ENCODE measurements at regions not wholly inside any gene's neighbourhood (a gene's known extent, or its start where the extent isn't known, plus 50 kb on each side); places are given as distances from the start of the nearest gene placed in this dataset.
"Not testable (repeated sequence)": the region's sequence is repeated elsewhere in the genome, so short reads cannot be mapped to it uniquely, and the experiment has no call there.

DNA sequence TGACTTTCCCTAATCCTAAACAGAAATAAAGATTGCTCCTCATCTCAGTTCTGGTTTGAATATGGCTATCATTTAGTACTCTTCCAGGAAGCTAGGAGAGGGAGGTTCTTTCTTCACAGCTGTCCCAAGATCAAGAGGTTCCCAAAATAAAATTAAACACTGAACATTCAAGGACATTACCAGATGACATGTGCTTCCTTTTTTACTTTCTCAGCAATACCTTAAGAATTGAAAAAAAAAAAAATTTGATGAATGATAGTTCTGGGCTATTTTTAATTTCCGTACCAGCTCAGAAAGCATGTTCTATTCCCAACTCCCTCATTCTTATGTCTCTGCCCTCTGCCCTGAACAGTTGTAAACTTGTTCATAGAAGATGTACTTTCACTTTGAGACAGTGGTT lies 61.7 kb upstream of the MYL1 start:
- H3K27me3 Mint-ChIP-seq, result peaks cover 3% of the 10 kb centered on the region

DNA sequence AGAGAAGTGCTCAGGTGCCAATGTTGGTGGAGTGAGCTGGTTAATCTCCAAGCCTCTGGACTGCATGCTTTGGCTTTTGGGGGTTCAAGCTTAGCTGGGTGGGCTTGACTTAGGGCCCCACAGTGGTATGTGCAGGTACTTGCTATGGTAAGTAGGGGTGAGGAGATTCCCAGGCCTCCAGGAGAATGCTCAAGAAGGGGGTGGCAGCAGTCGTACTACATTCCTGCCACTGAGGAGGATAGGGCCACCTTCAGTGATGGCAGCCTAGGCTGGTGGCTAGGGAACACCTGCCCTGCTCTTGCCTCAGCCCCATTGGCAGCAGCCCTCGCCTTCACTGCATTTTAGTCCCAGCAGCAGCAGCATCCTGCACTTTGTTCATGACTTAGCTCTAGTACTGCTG lies 55.6 kb upstream of the MYL1 start:
- no peaks in the 10 kb centered on the region for H3K27me3 Mint-ChIP-seq
- H3K9me3 Mint-ChIP-seq, result no peaks in the 10 kb centered on the region
- no peak overlapping the region for H3K27ac Mint-ChIP-seq
- no peaks in the 10 kb centered on the region for H3K4me1 Mint-ChIP-seq
- no peak overlapping the region for H3K4me3 Mint-ChIP-seq
- no peaks in the 10 kb centered on the region for H3K36me3 Mint-ChIP-seq

More for the DNA sequence above, 61.7 kb upstream of the MYL1 start:
- Mint-ChIP-seq H3K27ac (no peak overlapping the region), H3K36me3 (no peaks in the 10 kb centered on the region), H3K4me1 (no peaks in the 10 kb centered on the region), H3K9me3 (peaks cover 0 to 3% (median 0%) of the 10 kb centered on the region in 3 donors), H3K4me3 (no peak overlapping the region)

GRCh38 chr2:210366675-210367080 lies 51.7 kb upstream of the MYL1 start:
- no peaks in the 10 kb centered on the region for H3K9me3 Mint-ChIP-seq
- H3K27me3 Mint-ChIP-seq, result peaks cover 3% of the 10 kb centered on the region
- H3K4me1 Mint-ChIP-seq, result no peaks in the 10 kb centered on the region
- H3K27ac Mint-ChIP-seq, result no peak overlapping the region
- H3K4me3 Mint-ChIP-seq, result no peak overlapping the region
- peaks cover 1% of the 10 kb centered on the region for H3K36me3 Mint-ChIP-seq

GRCh38 chr2:210365475-210365874 lies 50.5 kb upstream of the MYL1 start:
- not testable (repeated sequence) for H3K36me3 Mint-ChIP-seq, H3K27me3 Mint-ChIP-seq, H3K4me3 Mint-ChIP-seq, H3K4me1 Mint-ChIP-seq, H3K9me3 Mint-ChIP-seq
- peak overlapping the region in 1 of 3 donors; percentile 25 for H3K27ac Mint-ChIP-seq

Measured in IgD-negative memory B cell (primary cell).